ENCODE measurements at regions not wholly inside any gene's neighbourhood (a gene's known extent, or its start where the extent isn't known, plus 50 kb on each side); places are given as distances from the start of the nearest gene placed in this dataset.

GRCh38 chr12:73161970-73162369 is 889.8 kb downstream of the TRHDE start:
- no peak for TF ChIP-seq RAD21 (conservative IDR thresholded peaks at IDR 0.05)
- TF ChIP-seq POLR2AphosphoS5 (IDR thresholded peaks at IDR 0.05): no peak
- no peak for TF ChIP-seq CTCF (IDR thresholded peaks at IDR 0.05; ENCODE audit: poor library complexity, severe bottlenecking)
- no peak for TF ChIP-seq EP300 (conservative IDR thresholded peaks at IDR 0.05; ENCODE audit: poor library complexity, severe bottlenecking)
- TF ChIP-seq MXI1 (conservative IDR thresholded peaks at IDR 0.05; ENCODE audit: poor library complexity, severe bottlenecking): no peak
- TF ChIP-seq EZH2 (IDR thresholded peaks at IDR 0.05; ENCODE audit: borderline replicate concordance, insufficient read depth, low read length, poor library complexity, severe bottlenecking): no peak
- no peak for TF ChIP-seq SMC3 (conservative IDR thresholded peaks at IDR 0.05; ENCODE audit: poor library complexity)
- TF ChIP-seq TAF1 (IDR thresholded peaks at IDR 0.05; ENCODE audit: low read depth): no peak
- no peak for TF ChIP-seq REST (IDR thresholded peaks at IDR 0.05; ENCODE audit: borderline replicate concordance)
- no peaks in the 10 kb centered on the region for H3F3A ChIP-seq (ENCODE audit: insufficient read depth, low read length, poor library complexity, severe bottlenecking)
- no peaks in the 10 kb centered on the region for H3K79me2 ChIP-seq (replicated peaks; ENCODE audit: insufficient read depth, low read length)
- H3K9me3 ChIP-seq (ENCODE audit: low read length): no peaks in the 10 kb centered on the region
- H2AFZ ChIP-seq (ENCODE audit: low read depth, low read length): no peak overlapping the region
- no peaks in the 10 kb centered on the region for H3K36me3 ChIP-seq (ENCODE audit: insufficient read depth, low read length)
- no peaks in the 10 kb centered on the region for H3K9me2 ChIP-seq (ENCODE audit: insufficient read depth, low read length)
- H3K4me2 ChIP-seq (ENCODE audit: low read length): no peak overlapping the region
- no peaks in the 10 kb centered on the region for H4K20me1 ChIP-seq (ENCODE audit: insufficient read depth)
- H3K27me3 ChIP-seq (ENCODE audit: insufficient read depth, low read depth, low read length): no peaks in the 10 kb centered on the region
- no peak overlapping the region for H3K4me3 ChIP-seq (ENCODE audit: low read length)
- H3K9ac ChIP-seq (ENCODE audit: low read length): no peak overlapping the region
- H3K27ac ChIP-seq (ENCODE audit: low read length): no peak overlapping the region

- H3F3A ChIP-seq (ENCODE audit: insufficient read depth, low read length, poor library complexity, severe bottlenecking): no peaks in the 10 kb centered on the region
- H3K27ac ChIP-seq (ENCODE audit: low read length): no peak overlapping the region
- TF ChIP-seq EZH2 (IDR thresholded peaks at IDR 0.05; ENCODE audit: borderline replicate concordance, insufficient read depth, low read length, poor library complexity, severe bottlenecking): no peak
- TF ChIP-seq REST (IDR thresholded peaks at IDR 0.05; ENCODE audit: borderline replicate concordance): no peak
- TF ChIP-seq EP300 (conservative IDR thresholded peaks at IDR 0.05; ENCODE audit: poor library complexity, severe bottlenecking): no peak
- no peak overlapping the region for H2AFZ ChIP-seq (ENCODE audit: low read depth, low read length)
- no peaks in the 10 kb centered on the region for H3K27me3 ChIP-seq (ENCODE audit: insufficient read depth, low read depth, low read length)
- no peak overlapping the region for H3K4me2 ChIP-seq (ENCODE audit: low read length)
- H3K9me3 ChIP-seq (ENCODE audit: low read length): no peaks in the 10 kb centered on the region
- no peaks in the 10 kb centered on the region for H3K36me3 ChIP-seq (ENCODE audit: insufficient read depth, low read length)
- H3K9me2 ChIP-seq (ENCODE audit: insufficient read depth, low read length): no peaks in the 10 kb centered on the region
- H3K4me3 ChIP-seq (ENCODE audit: low read length): no peak overlapping the region
- H4K20me1 ChIP-seq (ENCODE audit: insufficient read depth): no peaks in the 10 kb centered on the region
- H3K79me2 ChIP-seq (replicated peaks; ENCODE audit: insufficient read depth, low read length): no peaks in the 10 kb centered on the region
- no peak overlapping the region for H3K9ac ChIP-seq (ENCODE audit: low read length)
These were observed 908.6 kb downstream of the TRHDE start for GRCh38 chr12:73180734-73181133.

All from neural cell (in vitro differentiated cells).